DMS114 treated with DMSO at 0.1 percent for 48 hours (cell line): ENCODE measurements at regions not wholly inside any gene's neighbourhood (a gene's known extent, or its start where the extent isn't known, plus 50 kb on each side); places are given as distances from the start of the nearest gene placed in this dataset.

Experiments used
- DNase-seq: peaks from one replicate; lab custom pipeline; 2025; ENCODE audit not compliant: unreplicated experiment; lab: John Stamatoyannopoulos, UW

DNA sequence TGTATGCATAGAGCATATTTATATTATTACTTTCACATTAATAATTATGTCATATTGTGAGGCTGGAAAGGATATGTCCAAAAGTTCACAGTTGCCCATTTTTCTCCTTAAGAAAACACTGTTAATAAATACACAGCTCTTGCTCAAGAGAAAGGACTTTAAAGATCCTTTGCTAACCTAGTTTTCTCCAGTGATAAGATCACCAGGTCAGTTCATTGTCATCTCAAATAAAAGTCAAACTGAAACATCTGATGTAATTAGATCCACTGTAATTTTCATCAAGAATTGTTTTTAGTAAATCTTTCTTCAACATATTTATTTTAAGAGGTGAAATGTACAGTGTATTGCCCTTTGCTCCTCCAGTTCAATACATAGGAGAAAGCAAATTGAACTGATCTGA, 82.8 kb upstream of the KLHL1 start:
- DNase-seq, result no peak

DNA sequence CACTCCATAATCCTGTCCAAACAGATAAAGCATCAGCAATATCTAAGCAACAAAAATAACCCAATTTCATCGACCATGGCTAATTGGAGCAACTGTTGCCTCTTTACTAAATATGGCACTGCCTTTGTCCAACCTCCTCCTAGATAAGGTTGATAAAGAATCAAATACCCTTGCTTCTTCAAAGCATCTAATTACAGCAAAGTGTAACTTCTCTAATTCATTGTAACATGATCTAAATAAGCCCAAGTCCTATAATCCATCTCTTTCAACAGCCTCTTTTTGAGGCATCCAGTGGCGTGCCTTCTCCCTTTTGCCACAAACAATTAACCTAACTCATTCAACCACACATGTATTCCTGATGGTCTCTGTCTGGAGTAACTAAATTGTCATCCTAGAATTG, 81.7 kb upstream of the KLHL1 start:
- DNase-seq, result no peak

DNA sequence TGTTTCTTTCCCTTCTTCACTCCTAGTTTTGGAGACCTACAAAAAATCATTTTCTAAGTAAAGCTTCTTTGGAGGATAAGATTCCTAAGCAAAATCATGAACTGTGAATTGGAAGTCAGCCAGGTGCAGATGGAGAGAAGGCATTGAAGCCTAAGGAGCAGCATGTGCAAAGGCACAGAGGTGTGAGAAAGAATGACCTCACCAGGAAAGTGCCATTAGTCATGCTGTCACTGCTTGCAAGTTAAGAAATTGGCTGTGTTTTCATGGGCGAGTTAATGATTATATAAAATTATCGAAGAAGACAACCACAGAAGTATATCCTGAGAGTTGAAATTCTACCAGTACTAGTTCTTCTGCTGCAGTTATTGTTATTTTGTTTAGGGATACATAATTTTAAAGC, 80.3 kb upstream of the KLHL1 start:
- no peak for DNase-seq

GRCh38 chr13:70183041-70183440, 74.8 kb upstream of the KLHL1 start:
- DNase-seq, result no peak
